ENCODE measurements at regions not wholly inside any gene's neighbourhood (a gene's known extent, or its start where the extent isn't known, plus 50 kb on each side); places are given as distances from the start of the nearest gene placed in this dataset.
A peak's percentile ranks its signal among the peaks of the same experiment; 100 is the strongest.

GRCh38 chr2:239778042-239778851 is 246.9 kb downstream of the NDUFA10 start:
- no peak overlapping the region for H3K4me3 ChIP-seq (ENCODE audit: low read depth, low read length)
- H3K27ac ChIP-seq (ENCODE audit: extremely low read depth, low read depth, low read length) = no peak overlapping the region
- H3K36me3 ChIP-seq (ENCODE audit: control insufficient read depth in 2 of 2, insufficient read depth in 1 of 2, low read length in 2 of 2) = no peaks in the 10 kb centered on the region
- TF ChIP-seq, protein P1, sequence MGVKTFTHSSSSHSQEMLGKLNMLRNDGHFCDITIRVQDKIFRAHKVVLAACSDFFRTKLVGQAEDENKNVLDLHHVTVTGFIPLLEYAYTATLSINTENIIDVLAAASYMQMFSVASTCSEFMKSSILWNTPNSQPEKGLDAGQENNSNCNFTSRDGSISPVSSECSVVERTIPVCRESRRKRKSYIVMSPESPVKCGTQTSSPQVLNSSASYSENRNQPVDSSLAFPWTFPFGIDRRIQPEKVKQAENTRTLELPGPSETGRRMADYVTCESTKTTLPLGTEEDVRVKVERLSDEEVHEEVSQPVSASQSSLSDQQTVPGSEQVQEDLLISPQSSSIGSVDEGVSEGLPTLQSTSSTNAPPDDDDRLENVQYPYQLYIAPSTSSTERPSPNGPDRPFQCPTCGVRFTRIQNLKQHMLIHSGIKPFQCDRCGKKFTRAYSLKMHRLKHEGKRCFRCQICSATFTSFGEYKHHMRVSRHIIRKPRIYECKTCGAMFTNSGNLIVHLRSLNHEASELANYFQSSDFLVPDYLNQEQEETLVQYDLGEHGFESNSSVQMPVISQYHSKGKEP (tag by site-specific recombination; IDR thresholded peaks at IDR 0.05) = no peak
- TF ChIP-seq TCF7L2 (IDR thresholded peaks at IDR 0.05; ENCODE audit: borderline replicate concordance, low read depth, low read length) = no peak
- no peak for TF ChIP-seq ZNF701 (tag by site-specific recombination; IDR thresholded peaks at IDR 0.05)
- TF ChIP-seq ZNF37A (tag by site-specific recombination; IDR thresholded peaks at IDR 0.05) = no peak
- no peak for TF ChIP-seq ZNF777 (tag by site-specific recombination; IDR thresholded peaks at IDR 0.05; ENCODE audit: borderline replicate concordance)
- TF ChIP-seq ZNF140 (tag by site-specific recombination; IDR thresholded peaks at IDR 0.05) = peak; percentile 45; the same call in 1 of the 2 replicates
- ChIA-PET CTCF (no interaction called here), POLR2A (no interaction called here)
- H3K4me1 ChIP-seq (ENCODE audit: control insufficient read depth, insufficient read depth, low read length) = no peaks in the 10 kb centered on the region
- no peaks in the 10 kb centered on the region for H3K9me3 ChIP-seq (ENCODE audit: control insufficient read depth, insufficient read depth, low read depth, low read length)

GRCh38 chr2:239777219-239777618 is 247.9 kb downstream of the NDUFA10 start:
- Histone ChIP-seq H3K27ac (ENCODE audit: extremely low read depth, low read depth, low read length) (no peak overlapping the region), H3K9me3 (ENCODE audit: control insufficient read depth, insufficient read depth, low read depth, low read length) (no peaks in the 10 kb centered on the region), H3K36me3 (ENCODE audit: control insufficient read depth in 2 of 2, insufficient read depth in 1 of 2, low read length in 2 of 2) (no peaks in the 10 kb centered on the region), H3K4me1 (ENCODE audit: control insufficient read depth, insufficient read depth, low read length) (no peaks in the 10 kb centered on the region), H3K4me3 (ENCODE audit: low read depth, low read length) (no peak overlapping the region)
- CTCF ChIA-PET = no interaction called here
- TF ChIP-seq ZNF169 (tag by site-specific recombination; IDR thresholded peaks at IDR 0.05) (no peak), HOXD13 (CRISPR knock-in tag; IDR thresholded peaks at IDR 0.05; ENCODE audit: borderline replicate concordance) (no peak)
- POLR2A ChIA-PET = no interaction called here

GRCh38 chr2:239776436-239777005 is 248.6 kb downstream of the NDUFA10 start:
- Histone ChIP-seq H3K9me3 (ENCODE audit: control insufficient read depth, insufficient read depth, low read depth, low read length) (no peaks in the 10 kb centered on the region), H3K36me3 (ENCODE audit: control insufficient read depth in 2 of 2, insufficient read depth in 1 of 2, low read length in 2 of 2) (no peaks in the 10 kb centered on the region), H3K27ac (ENCODE audit: extremely low read depth, low read depth, low read length) (no peak overlapping the region), H3K4me3 (ENCODE audit: low read depth, low read length) (no peak overlapping the region), H3K4me1 (ENCODE audit: control insufficient read depth, insufficient read depth, low read length) (no peaks in the 10 kb centered on the region)
- ChIA-PET POLR2A (no interaction called here), CTCF (no interaction called here)
- no peak for TF ChIP-seq IKZF3 (tag by site-specific recombination; IDR thresholded peaks at IDR 0.05)
- no peak for TF ChIP-seq KLF1 (tag by site-specific recombination; IDR thresholded peaks at IDR 0.05)
- TF ChIP-seq ZBTB10 (tag by site-specific recombination; IDR thresholded peaks at IDR 0.05) = no peak
- TF ChIP-seq ZNF274 (IDR thresholded peaks at IDR 0.05; ENCODE audit: low read length) = no peak
- TF ChIP-seq ZNF274 (tag by site-specific recombination; IDR thresholded peaks at IDR 0.05; ENCODE audit: borderline replicate concordance) = no peak
- TF ChIP-seq, protein P2, sequence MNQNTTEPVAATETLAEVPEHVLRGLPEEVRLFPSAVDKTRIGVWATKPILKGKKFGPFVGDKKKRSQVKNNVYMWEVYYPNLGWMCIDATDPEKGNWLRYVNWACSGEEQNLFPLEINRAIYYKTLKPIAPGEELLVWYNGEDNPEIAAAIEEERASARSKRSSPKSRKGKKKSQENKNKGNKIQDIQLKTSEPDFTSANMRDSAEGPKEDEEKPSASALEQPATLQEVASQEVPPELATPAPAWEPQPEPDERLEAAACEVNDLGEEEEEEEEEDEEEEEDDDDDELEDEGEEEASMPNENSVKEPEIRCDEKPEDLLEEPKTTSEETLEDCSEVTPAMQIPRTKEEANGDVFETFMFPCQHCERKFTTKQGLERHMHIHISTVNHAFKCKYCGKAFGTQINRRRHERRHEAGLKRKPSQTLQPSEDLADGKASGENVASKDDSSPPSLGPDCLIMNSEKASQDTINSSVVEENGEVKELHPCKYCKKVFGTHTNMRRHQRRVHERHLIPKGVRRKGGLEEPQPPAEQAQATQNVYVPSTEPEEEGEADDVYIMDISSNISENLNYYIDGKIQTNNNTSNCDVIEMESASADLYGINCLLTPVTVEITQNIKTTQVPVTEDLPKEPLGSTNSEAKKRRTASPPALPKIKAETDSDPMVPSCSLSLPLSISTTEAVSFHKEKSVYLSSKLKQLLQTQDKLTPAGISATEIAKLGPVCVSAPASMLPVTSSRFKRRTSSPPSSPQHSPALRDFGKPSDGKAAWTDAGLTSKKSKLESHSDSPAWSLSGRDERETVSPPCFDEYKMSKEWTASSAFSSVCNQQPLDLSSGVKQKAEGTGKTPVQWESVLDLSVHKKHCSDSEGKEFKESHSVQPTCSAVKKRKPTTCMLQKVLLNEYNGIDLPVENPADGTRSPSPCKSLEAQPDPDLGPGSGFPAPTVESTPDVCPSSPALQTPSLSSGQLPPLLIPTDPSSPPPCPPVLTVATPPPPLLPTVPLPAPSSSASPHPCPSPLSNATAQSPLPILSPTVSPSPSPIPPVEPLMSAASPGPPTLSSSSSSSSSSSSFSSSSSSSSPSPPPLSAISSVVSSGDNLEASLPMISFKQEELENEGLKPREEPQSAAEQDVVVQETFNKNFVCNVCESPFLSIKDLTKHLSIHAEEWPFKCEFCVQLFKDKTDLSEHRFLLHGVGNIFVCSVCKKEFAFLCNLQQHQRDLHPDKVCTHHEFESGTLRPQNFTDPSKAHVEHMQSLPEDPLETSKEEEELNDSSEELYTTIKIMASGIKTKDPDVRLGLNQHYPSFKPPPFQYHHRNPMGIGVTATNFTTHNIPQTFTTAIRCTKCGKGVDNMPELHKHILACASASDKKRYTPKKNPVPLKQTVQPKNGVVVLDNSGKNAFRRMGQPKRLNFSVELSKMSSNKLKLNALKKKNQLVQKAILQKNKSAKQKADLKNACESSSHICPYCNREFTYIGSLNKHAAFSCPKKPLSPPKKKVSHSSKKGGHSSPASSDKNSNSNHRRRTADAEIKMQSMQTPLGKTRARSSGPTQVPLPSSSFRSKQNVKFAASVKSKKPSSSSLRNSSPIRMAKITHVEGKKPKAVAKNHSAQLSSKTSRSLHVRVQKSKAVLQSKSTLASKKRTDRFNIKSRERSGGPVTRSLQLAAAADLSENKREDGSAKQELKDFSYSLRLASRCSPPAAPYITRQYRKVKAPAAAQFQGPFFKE (tag by site-specific recombination; IDR thresholded peaks at IDR 0.05; ENCODE audit: borderline replicate concordance) = no peak
- TF ChIP-seq ZBTB20 (tag by site-specific recombination; IDR thresholded peaks at IDR 0.05) = no peak
- TF ChIP-seq ZNF211 (tag by site-specific recombination; IDR thresholded peaks at IDR 0.05; ENCODE audit: low read depth) = no peak
- no peak for TF ChIP-seq SCRT2 (tag by site-specific recombination; IDR thresholded peaks at IDR 0.05)
- TF ChIP-seq ZNF610 (tag by site-specific recombination; IDR thresholded peaks at IDR 0.05; ENCODE audit: borderline replicate concordance) = no peak
- no peak for TF ChIP-seq ZEB2 (tag by site-specific recombination; IDR thresholded peaks at IDR 0.05)
- TF ChIP-seq ZFHX2 (tag by site-specific recombination; conservative IDR thresholded peaks at IDR 0.05) = no peak
- TF ChIP-seq ZNF558 (tag by site-specific recombination; IDR thresholded peaks at IDR 0.05) = no peak
- TF ChIP-seq HOXD13 (CRISPR knock-in tag; IDR thresholded peaks at IDR 0.05; ENCODE audit: borderline replicate concordance) = no peak

All from HEK293 (cell line).